ENCODE measurements at regions not wholly inside any gene's neighbourhood (a gene's known extent, or its start where the extent isn't known, plus 50 kb on each side); places are given as distances from the start of the nearest gene placed in this dataset.

- TF ChIP-seq ATF3 (IDR thresholded peaks at IDR 0.05), result no peak
- TF ChIP-seq CTCF (IDR thresholded peaks at IDR 0.05; ENCODE audit: low read depth, low read length, missing input control), result no peak
- TF ChIP-seq ZBTB33 (IDR thresholded peaks at IDR 0.05), result no peak
- TF ChIP-seq GABPA (IDR thresholded peaks at IDR 0.05 in 1 of 2, conservative IDR thresholded peaks at IDR 0.05 in 1 of 2), result no peak
Observed at GRCh38 chr13:29654843-29655547, 59.5 kb upstream of the SLC7A1 start.

Measured in liver (tissue), 3 donors.